Right kidney (tissue), 1 donor: ENCODE measurements at regions not wholly inside any gene's neighbourhood (a gene's known extent, or its start where the extent isn't known, plus 50 kb on each side); places are given as distances from the start of the nearest gene placed in this dataset.
A peak's percentile ranks its signal among the peaks of the same experiment; 100 is the strongest.
"Not testable (repeated sequence)": the region's sequence is repeated elsewhere in the genome, so short reads cannot be mapped to it uniquely, and the experiment has no call there.

Experiments used
- DNase-seq: peaks from one replicate; pipeline ENCODE4 v3.0.0-alpha.2; 2016

GRCh38 chrX:138020941-138021340 lies 455.0 kb downstream of the ZIC3 start:
- DNase-seq = no peak

DNA sequence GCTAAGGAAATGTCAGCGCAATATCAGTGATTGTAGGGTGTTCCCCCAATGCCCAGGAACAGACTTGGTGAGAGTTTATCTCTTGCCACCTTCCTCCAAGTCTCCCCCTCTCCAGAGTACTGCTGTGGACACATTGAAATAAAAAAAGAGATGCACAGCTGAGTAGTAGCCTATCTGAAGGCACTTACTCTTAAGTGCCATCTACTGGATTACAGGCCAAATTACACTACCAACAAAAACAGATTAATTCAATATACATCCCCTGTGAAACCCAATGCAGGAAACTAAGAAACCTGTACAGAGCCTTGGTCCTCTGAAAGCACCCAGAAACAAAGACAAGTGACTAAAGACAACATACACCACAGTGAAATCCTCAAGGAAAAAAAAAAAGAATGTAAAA lies 460.3 kb downstream of the ZIC3 start:
- no peak for DNase-seq

DNA sequence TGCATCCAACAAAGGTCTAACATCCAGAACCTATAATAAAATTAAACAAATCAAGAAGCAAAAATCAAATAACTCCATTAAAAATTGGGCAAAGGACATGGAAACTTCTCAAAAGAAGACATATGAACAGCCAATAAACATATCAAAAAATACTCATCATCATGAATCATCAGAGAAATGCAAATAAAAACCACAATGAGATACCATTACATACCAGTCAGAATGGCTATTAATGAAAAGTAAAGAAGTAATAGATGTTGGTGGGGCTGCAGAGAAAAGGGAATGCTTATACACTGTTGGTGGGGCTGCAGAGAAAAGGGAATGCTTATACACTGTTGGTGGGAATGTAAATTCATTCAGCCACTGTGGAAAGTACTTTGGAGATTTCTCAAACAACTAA lies 465.8 kb downstream of the ZIC3 start:
- no peak for DNase-seq

- DNase-seq = no peak
Measured at GRCh38 chrX:138034136-138034535, 468.2 kb downstream of the ZIC3 start.

DNA sequence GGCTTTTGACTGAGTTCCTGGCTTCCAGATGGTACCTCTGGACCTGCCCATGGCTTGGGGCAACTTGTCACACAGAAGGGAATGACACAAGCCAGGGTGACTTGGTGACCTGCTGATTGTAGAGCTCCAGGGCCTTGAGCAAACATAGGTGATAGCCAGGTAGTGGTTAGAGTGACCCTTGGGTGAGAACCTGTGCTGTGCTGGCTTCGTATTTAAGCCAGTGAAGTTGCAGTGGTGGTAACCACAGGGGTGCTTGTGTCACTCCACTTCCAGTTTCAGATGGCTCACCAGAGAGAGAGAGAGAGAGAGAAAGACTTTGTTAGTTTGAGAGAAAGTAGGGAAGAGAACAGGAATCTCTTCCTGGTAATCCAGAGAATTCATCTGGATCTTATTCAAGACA lies 471.6 kb downstream of the ZIC3 start:
- no peak for DNase-seq

DNA sequence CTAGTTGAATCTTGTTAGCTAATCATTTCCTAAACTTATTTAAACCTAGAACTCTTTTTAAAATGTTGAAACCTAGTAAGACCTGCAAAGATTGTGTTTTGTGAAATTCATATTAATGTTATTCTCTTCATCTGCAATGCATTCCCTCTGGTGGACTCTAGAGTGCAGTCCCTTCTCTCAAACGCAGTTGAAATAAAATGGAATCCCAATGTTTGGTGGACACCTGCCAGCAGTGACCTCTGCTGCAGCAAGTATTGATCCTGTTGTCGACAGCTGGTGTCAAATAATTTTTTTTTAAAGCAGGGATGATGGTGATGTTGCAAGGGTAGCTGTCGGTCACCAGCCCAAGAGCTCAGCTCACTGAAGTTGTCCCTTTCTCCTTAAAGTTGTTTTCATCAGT lies 492.0 kb downstream of the ZIC3 start:
- no peak for DNase-seq

- no peak for DNase-seq
Measured at GRCh38 chrX:138058931-138059330, 493.0 kb downstream of the ZIC3 start.

GRCh38 chrX:138067415-138067814 lies 501.5 kb downstream of the ZIC3 start:
- no peak for DNase-seq

GRCh38 chrX:138073626-138074025 lies 507.7 kb downstream of the ZIC3 start:
- DNase-seq = no peak

GRCh38 chrX:138082251-138082650 lies 516.3 kb downstream of the ZIC3 start:
- DNase-seq = no peak

DNA sequence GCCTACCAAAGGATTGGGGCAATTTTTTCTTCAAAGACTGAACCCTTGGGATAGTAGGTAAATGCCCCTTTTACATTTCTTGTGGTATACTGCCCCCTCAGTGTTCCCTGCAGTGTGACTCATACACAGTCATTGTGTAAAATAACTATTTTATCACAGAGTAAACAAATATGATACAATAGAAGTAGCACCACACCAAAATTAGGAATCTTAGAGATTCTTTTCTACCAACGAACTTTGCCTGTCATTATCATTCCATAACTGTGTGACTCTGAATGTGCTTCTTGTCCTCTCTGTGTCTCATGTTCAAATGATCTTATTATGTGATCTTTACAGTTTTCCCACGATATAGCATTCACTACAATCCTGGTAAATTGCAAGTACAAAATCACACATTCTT lies 517.0 kb downstream of the ZIC3 start:
- DNase-seq = no peak

GRCh38 chrX:138110910-138111309 lies 545.0 kb downstream of the ZIC3 start:
- DNase-seq = not testable (repeated sequence)

DNA sequence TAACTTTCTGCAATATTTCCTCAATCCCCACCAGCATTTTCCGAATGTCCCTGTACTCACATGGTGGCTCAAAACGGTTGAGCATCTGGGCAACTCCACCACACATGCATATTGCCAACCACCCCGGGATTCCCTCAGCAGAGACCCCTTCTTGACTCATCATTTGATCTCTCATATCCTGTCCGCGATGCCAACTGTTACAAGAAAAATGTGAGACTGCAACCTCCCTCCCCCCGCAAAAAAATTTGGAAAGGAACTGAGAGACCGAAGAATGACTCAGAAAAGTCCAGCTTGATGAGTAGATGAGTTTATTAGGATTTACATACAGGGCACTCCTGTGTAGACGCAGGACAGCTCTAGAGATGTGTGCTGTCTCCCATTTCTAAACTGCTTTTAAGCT lies 561.4 kb downstream of the ZIC3 start:
- no peak for DNase-seq

DNA sequence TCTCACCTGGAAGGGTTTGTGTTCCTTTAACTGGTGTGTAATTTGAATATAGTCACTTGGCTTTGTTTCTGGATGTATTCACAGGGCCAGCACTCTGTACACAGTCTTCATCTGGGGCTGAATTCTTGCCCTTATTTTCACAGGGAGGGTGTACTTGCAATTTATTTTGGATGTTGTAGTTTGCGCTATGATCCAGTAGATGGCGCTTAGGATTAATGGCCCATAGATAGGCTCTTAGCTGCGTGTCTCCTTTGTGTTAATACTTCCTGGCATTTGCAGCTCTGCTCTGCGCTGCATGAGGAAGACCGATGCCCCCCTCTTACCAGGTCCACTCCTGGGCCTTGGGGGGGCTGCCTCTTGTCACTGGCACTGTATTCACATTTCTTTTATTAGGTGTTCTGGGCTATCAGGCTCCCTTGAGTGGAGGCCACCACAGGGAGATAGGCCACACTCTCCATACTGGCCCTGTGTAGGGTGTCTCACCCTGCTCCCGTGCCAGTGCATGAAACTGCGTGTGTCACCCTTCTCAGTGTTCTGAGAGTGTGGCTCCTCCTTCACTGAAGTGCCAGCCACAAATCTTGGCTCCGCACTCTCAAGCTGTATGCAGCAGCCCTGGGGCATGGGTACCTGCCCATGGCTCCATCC lies 562.2 kb downstream of the ZIC3 start:
- no peak for DNase-seq

DNA sequence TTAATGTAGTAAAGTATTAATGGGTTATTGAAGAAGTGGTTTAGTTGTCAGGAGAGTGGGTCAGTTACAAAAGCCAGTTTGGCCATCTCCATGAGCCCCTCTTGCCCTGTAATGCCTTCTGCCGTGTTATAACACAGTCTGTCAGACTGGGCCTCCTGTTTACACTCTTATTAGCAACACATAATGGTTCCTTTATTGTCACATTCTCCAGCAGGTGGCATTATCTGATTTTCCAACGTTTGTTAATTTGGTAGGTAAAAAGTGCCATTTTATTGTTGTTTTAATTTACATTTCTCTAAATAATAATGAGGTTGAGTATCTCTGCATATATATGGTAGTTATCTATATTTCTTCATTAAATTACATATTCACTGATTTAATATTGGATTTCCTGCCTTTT lies 560.8 kb downstream of the FGF13 start:
- DNase-seq = no peak

GRCh38 chrX:138157850-138158249 lies 553.7 kb downstream of the FGF13 start:
- no peak for DNase-seq

DNA sequence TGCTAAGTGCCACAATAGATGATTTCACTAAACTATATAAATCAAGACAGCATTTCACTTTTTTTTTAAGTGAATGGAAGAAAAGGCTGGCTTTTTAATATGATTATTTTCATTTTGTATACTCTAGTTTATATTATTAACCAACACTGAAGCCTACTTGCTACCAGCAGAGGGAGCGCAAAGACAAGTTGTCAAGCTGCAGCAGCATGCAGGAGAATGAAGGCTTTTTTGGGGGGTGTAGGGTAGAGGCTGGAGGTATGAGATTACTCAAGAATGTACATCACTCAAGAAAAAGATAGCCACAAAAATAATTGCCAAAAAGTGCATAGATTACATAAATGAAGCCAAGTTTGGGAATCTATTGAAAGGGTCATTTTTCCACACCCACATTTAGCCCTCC lies 519.5 kb downstream of the FGF13 start:
- DNase-seq = peak; percentile 2

DNA sequence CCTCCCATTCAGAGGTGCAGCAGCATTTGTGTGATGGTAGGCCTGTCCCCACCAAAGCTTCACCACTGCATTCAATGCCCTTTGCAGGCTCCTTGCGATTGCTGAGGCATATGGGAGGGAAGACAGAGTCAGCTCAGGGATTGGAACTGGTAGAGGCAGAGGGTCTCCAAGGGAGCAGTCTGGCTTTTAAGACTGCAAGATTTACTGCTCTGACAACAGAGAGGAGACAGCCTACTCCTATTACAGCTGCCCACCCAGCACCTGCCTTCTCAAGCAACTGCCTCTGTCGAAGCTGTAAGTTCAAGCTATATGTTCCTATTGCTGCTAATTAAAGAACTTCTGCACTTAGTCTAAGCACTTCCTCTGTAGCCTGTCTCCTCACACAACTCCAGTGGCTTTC lies 481.8 kb downstream of the FGF13 start:
- DNase-seq = no peak

DNA sequence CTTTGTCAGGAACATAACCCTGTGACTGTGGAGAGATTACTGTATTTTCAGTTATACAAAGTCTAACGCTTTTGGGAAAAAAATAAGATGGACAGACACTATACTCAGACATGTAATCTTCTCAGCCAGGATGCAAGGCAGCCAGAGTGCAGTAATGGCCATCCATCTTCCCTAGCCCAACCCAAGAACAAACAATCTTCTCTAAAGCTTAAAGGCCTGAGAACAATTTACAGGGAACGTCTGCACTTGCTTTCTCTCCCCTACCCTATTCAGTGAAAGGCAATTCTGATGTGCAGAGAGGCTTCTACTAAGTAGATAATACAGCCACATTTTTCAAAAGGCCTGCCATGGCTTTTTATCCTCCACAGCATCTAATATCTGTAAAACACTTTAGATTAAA lies 471.3 kb downstream of the FGF13 start:
- DNase-seq = no peak

- no peak for DNase-seq
Measured at GRCh38 chrX:138254001-138254400, 457.5 kb downstream of the FGF13 start.

DNA sequence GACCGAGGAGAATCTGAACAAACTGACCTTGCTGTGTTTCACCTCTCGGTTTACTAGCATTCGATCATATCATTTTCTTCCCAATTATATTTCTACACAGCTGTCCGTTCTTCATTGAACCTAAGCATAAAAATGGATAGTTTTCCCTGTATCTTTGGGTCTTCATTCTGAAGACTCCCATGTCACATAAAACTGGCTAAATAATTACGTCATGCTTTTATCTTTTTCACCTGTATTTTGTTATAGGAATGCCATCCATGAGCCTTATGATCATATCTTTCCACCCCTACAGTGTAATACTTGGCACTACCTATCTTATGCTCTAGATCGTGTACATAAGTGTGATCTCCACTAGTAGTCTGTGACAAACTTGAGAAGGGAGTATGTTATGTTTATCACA lies 456.1 kb downstream of the FGF13 start:
- no peak for DNase-seq

- not testable (repeated sequence) for DNase-seq
Measured at GRCh38 chrX:138264095-138264494, 447.4 kb downstream of the FGF13 start.

GRCh38 chrX:138270931-138271330 lies 440.6 kb downstream of the FGF13 start:
- DNase-seq = no peak

DNA sequence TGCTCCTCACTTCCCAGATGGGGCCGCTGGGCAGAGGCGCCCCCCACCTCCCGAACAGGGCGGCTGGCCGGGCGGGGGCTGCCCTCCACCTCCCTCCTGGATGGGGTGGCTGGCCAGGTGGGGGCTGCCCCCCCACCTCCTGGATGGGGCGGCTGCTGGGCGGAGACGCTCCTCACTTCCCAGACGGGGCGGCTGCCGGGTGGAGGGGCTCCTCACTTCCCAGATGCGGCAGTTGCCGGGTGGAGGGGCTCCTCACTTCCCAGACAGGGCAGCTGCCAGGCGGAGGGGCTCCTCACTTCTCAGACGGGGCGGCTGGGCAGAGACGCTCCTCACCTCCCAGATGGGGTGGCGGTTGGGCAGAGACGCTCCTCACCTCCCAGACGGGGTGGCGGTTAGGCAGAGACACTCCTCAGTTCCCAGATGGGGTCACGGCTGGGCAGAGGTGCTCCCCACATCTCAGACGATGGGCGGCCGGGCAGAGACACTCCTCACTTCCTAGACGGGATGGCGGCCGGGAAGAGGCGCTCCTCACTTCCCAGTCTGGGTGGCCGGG lies 428.8 kb downstream of the FGF13 start:
- DNase-seq = not testable (repeated sequence)
